Thoracic aorta (tissue), 2 donors: ENCODE measurements at regions not wholly inside any gene's neighbourhood (a gene's known extent, or its start where the extent isn't known, plus 50 kb on each side); places are given as distances from the start of the nearest gene placed in this dataset.

Experiments used
- ATAC-seq: fragments of 150-250 bp; one replicate; pipeline ENCODE4 v1.8.0; 2017; ENCODE audit warnings: low read depth; ENCODE audit not compliant: insufficient number of reproducible peaks, low FRiP score
- DNase-seq: peaks from one replicate; pipeline ENCODE4 v3.0.0-alpha.2; 2020; ENCODE audit warnings: low spot score
- H3K27ac ChIP-seq, 2 donors: fragments of 200-600 bp; sonication (generic); 1 replicate in 1 of 2; 2 replicates in 1 of 2; pipeline ENCODE4 v1.5.1; 2016; ENCODE audit warnings: mild to moderate bottlenecking in 2 of 2, moderate library complexity in 2 of 2
- H3K27me3 ChIP-seq: fragments of 200-600 bp; sonication (generic); replicated peaks from 2 replicates; pipeline ENCODE4 v1.6.0; 2016; ENCODE audit warnings: mild to moderate bottlenecking; ENCODE audit not compliant: insufficient read depth
- H3K36me3 ChIP-seq: fragments of 200-600 bp; sonication (generic); one replicate; pipeline ENCODE4 v1.5.1; 2016
- H3K4me1 ChIP-seq, 2 donors: fragments of 200-600 bp; sonication (generic); 1 replicate in 1 of 2; 2 replicates in 1 of 2; pipeline versions ENCODE4 v1.5.1 to v1.6.0; 2016; ENCODE audit warnings: low read depth in 2 of 2, mild to moderate bottlenecking in 1 of 2; ENCODE audit not compliant: control insufficient read depth in 1 of 2
- H3K4me3 ChIP-seq: fragments of 200-600 bp; sonication (generic); 2 replicates; pipeline ENCODE4 v1.5.1; 2016; ENCODE audit warnings: mild to moderate bottlenecking
- H3K9me3 ChIP-seq: fragments of 200-600 bp; sonication (generic); 2 replicates; pipeline ENCODE4 v1.5.1; 2016
- TF ChIP-seq, protein P1 (sequence below): fragments of 200-600 bp; sonication (generic); IDR thresholded peaks from one replicate; pipeline ENCODE4 v1.5.1; 2019; ENCODE audit warnings: antibody characterized with exemption

DNA sequence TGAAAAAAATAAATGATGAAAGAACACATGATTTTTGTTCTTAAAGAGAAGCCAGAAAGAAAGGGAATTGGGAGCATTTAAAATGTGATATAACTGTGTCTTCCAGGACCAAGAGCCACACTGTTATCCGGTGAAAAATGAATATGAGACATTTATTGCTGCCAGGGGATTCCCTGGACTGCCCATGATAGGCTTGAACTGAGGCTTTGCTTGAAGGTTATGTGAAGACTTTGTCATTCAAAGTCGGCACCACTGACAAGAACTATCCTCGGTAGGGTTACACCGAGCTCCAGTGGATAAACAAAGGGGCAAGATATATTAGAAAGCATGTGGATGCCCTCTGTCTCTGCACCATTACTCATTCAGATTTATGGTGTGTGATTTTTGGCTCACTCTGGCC lies 125.4 kb upstream of the MINDY3 start:
- Histone ChIP-seq H3K4me1 (no peaks in the 10 kb centered on the region), H3K27me3 (no peaks in the 10 kb centered on the region), H3K9me3 (no peaks in the 10 kb centered on the region), H3K27ac (no peak overlapping the region), H3K4me3 (no peak overlapping the region), H3K36me3 (no peaks in the 10 kb centered on the region)
- DNase-seq (no peak), ATAC-seq (no peak)
- TF ChIP-seq, protein P1, sequence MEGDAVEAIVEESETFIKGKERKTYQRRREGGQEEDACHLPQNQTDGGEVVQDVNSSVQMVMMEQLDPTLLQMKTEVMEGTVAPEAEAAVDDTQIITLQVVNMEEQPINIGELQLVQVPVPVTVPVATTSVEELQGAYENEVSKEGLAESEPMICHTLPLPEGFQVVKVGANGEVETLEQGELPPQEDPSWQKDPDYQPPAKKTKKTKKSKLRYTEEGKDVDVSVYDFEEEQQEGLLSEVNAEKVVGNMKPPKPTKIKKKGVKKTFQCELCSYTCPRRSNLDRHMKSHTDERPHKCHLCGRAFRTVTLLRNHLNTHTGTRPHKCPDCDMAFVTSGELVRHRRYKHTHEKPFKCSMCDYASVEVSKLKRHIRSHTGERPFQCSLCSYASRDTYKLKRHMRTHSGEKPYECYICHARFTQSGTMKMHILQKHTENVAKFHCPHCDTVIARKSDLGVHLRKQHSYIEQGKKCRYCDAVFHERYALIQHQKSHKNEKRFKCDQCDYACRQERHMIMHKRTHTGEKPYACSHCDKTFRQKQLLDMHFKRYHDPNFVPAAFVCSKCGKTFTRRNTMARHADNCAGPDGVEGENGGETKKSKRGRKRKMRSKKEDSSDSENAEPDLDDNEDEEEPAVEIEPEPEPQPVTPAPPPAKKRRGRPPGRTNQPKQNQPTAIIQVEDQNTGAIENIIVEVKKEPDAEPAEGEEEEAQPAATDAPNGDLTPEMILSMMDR = no peak

DNA sequence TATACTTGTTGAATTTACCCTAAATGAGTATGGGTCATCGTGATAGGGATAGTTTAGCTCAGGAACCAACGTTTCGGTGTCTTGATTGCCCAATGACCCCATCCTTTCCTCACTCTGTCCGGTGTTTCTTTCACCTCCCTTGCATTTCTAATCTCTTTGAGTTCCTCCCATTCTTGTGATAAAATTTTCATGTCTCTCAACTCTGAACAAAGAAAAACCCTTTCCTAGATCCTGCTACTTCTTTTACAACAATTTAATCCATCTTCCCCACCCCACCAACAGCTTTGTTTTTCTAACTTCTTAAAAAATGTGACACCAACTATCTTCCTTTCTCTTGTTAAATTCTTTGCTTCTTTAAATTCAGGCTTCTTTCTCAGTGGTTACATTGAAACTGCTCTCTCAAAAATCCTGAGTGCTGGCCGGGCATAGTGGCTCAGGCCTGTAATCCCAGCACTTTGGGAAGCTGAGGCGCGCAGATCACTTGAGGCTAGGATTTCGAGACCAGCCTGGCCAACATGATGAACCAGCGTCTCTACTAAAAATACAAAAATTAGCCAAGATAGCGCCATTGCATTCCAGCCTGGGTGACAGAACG lies 130.3 kb upstream of the MINDY3 start:
- TF ChIP-seq, protein P1 = no peak
- no peaks in the 10 kb centered on the region for H3K27me3 ChIP-seq

DNA sequence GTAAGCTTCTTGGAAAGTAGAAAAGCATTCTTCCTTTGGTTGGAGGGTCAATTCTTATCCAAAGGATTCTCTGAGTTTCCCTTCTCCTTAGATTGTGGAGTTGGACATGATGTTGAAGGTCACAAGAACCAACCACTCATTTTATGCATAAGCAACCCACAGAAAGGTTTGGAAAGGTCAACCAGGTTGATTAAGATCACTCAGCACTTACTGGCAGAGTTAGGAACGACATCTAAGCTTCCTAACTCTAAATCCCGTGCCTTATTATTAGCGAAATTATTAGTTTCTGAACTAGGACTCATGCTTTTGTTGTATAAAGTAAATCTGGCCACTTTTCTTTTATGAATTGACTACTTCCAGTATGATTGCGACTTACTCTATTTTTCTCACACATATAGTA lies 137.0 kb upstream of the MINDY3 start:
- no peaks in the 10 kb centered on the region for H3K27me3 ChIP-seq
- no peak overlapping the region for H3K27ac ChIP-seq
- no peaks in the 10 kb centered on the region for H3K9me3 ChIP-seq
- no peak overlapping the region for H3K4me3 ChIP-seq
- no peak for ATAC-seq
- no peak for DNase-seq
- no peaks in the 10 kb centered on the region for H3K36me3 ChIP-seq
- TF ChIP-seq, protein P1 = no peak
- H3K4me1 ChIP-seq = no peaks in the 10 kb centered on the region

More for the DNA sequence above, 130.3 kb upstream of the MINDY3 start:
- ATAC-seq (no peak), DNase-seq (no peak)
- Histone ChIP-seq H3K9me3 (no peaks in the 10 kb centered on the region), H3K36me3 (no peaks in the 10 kb centered on the region), H3K4me3 (no peak overlapping the region), H3K27ac (no peak overlapping the region), H3K4me1 (no peaks in the 10 kb centered on the region)

DNA sequence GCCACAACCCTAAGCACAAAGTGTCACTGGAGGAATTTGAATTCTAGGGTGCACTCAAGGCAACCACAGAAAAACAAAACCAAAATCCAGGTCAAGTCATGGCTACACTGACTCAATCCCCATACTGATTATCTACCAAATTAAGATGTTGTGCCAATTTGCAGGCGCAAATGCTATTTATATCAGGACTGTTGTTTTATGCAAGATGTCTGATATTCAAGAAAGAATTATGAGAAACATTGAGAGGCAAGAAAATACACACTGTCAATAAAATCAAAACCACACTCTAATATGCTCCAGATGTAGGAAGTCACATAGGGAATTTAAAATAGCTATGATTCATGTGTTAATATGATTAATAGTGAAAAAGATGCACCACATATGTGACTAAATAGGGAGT lies 141.3 kb upstream of the MINDY3 start:
- Histone ChIP-seq H3K9me3 (no peaks in the 10 kb centered on the region), H3K27me3 (no peaks in the 10 kb centered on the region), H3K36me3 (no peaks in the 10 kb centered on the region), H3K4me3 (no peak overlapping the region), H3K27ac (no peak overlapping the region), H3K4me1 (no peaks in the 10 kb centered on the region)
- TF ChIP-seq, protein P1 = no peak
- no peak for ATAC-seq
- DNase-seq = no peak

DNA sequence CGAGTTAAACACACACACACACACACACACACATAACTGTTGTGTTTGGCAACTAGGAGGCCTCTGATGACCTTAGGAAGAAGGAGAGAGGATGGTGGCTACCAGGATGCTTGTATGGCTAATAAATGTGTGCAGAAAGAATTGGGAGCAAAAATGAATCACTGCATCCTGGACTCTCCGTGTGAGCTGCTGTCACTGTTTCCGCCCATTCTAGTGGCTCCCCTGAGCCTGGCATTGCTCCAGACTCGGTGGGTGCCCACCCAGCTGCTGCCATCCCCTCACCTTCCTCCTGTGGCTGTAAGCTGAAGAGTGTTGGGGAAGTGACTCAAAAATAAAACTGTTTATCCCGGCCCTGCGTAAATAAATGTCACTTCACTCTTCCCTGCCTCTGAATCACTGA lies 149.5 kb upstream of the MINDY3 start:
- Histone ChIP-seq H3K4me1 (no peaks in the 10 kb centered on the region), H3K27me3 (no peaks in the 10 kb centered on the region), H3K27ac (no peak overlapping the region), H3K9me3 (no peaks in the 10 kb centered on the region), H3K36me3 (no peaks in the 10 kb centered on the region), H3K4me3 (no peak overlapping the region)
- DNase-seq (no peak), ATAC-seq (no peak)
- TF ChIP-seq, protein P1 = no peak
